ENCODE measurements at regions not wholly inside any gene's neighbourhood (a gene's known extent, or its start where the extent isn't known, plus 50 kb on each side); places are given as distances from the start of the nearest gene placed in this dataset.

DNA sequence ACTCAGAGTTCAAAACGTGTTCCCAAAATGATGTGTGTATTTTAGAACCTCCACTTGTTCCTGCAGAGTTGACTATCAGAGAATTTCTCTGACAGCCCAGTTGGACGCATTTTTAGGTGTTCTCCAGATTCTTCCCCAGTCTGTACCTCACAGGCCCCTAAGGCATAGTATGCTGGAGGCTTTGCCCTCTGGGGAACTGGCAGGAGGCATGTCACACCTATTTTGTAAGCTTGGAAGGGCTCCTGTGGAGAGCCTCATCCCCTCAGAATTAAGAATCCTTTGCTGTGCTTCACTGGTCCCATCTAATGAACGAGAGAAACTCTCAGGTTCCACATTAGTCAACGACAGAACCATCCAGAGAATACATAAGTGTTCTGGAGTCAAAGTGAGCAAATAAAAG, 144.1 kb upstream of the SLC30A5 start:
- CTCF ChIA-PET, result no interaction called here
- ATAC-seq (no peak), DNase-seq (ENCODE audit: low read depth, low spot score) (no peak)
- Histone ChIP-seq H3K4me3 (replicated peaks in 1 of 2; ENCODE audit: low read depth in 1 of 2, low read length in 2 of 2) (no peak overlapping the region), H3K9me3 (ENCODE audit: control insufficient read depth in 1 of 2, insufficient read depth in 1 of 2, low read depth in 1 of 2, low read length in 2 of 2) (no peaks in the 10 kb centered on the region), H3K27me3 (ENCODE audit: insufficient read depth, low read length) (peaks cover 26% of the 10 kb centered on the region; the same call in 1 of the 2 replicates), H4K20me1 (ENCODE audit: insufficient read depth) (no peaks in the 10 kb centered on the region), H3K4me1 (ENCODE audit: control insufficient read depth in 1 of 2, insufficient read depth in 2 of 2, low read length in 2 of 2) (no peaks in the 10 kb centered on the region), H3K9ac (ENCODE audit: low read length) (no peak overlapping the region), H3K27ac (ENCODE audit: low read depth, low read length) (no peak overlapping the region), H2AFZ (ENCODE audit: low read depth, low read length, poor library complexity, severe bottlenecking) (no peak overlapping the region), H3K79me2 (ENCODE audit: insufficient read depth, low read length) (no peaks in the 10 kb centered on the region), H3K4me2 (ENCODE audit: low read length) (no peak overlapping the region), H3K9me2 (ENCODE audit: insufficient read depth) (no peaks in the 10 kb centered on the region), H3K36me3 (ENCODE audit: control insufficient read depth in 1 of 2, insufficient read depth in 2 of 2, low read length in 2 of 2) (no peaks in the 10 kb centered on the region)
- RAD21 ChIA-PET (ENCODE audit: low non-redundant PET in 1 of 2, low total read pairs in 2 of 2, uncharacterized antibody in 2 of 2, unreplicated experiment in 2 of 2), result no interaction called here
- intact Hi-C loops (cut with micrococcal nuclease), result loop anchor here (10.0 kb wide), 1 partner anchor 295 kb away; no protein-coding TSS in a partner anchor
- POLR2A ChIA-PET, result no interaction called here
- no TSS peak for BruUV-seq (replicated peaks)
- TF ChIP-seq, protein P1, sequence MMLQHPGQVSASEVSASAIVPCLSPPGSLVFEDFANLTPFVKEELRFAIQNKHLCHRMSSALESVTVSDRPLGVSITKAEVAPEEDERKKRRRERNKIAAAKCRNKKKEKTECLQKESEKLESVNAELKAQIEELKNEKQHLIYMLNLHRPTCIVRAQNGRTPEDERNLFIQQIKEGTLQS (IDR thresholded peaks at IDR 0.05), result no peak
- TF ChIP-seq EZH2 (IDR thresholded peaks at IDR 0.05), result no peak
- TF ChIP-seq ZFX (IDR thresholded peaks at IDR 0.05), result no peak
- TF ChIP-seq ZNF274 (IDR thresholded peaks at IDR 0.05; ENCODE audit: low read depth, low read length), result no peak
- no peak for TF ChIP-seq TCF7L2 (IDR thresholded peaks at IDR 0.05; ENCODE audit: borderline replicate concordance, extremely low read depth, insufficient read depth, insufficient read length)
- TF ChIP-seq, protein P2, sequence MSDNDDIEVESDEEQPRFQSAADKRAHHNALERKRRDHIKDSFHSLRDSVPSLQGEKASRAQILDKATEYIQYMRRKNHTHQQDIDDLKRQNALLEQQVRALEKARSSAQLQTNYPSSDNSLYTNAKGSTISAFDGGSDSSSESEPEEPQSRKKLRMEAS (IDR thresholded peaks at IDR 0.05), result no peak
- no peak for TF ChIP-seq RAD21 (IDR thresholded peaks at IDR 0.05; ENCODE audit: low read depth)
- TF ChIP-seq CEBPB (IDR thresholded peaks at IDR 0.05; ENCODE audit: low read depth), result no peak
- TF ChIP-seq, protein P3, sequence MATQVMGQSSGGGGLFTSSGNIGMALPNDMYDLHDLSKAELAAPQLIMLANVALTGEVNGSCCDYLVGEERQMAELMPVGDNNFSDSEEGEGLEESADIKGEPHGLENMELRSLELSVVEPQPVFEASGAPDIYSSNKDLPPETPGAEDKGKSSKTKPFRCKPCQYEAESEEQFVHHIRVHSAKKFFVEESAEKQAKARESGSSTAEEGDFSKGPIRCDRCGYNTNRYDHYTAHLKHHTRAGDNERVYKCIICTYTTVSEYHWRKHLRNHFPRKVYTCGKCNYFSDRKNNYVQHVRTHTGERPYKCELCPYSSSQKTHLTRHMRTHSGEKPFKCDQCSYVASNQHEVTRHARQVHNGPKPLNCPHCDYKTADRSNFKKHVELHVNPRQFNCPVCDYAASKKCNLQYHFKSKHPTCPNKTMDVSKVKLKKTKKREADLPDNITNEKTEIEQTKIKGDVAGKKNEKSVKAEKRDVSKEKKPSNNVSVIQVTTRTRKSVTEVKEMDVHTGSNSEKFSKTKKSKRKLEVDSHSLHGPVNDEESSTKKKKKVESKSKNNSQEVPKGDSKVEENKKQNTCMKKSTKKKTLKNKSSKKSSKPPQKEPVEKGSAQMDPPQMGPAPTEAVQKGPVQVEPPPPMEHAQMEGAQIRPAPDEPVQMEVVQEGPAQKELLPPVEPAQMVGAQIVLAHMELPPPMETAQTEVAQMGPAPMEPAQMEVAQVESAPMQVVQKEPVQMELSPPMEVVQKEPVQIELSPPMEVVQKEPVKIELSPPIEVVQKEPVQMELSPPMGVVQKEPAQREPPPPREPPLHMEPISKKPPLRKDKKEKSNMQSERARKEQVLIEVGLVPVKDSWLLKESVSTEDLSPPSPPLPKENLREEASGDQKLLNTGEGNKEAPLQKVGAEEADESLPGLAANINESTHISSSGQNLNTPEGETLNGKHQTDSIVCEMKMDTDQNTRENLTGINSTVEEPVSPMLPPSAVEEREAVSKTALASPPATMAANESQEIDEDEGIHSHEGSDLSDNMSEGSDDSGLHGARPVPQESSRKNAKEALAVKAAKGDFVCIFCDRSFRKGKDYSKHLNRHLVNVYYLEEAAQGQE (IDR thresholded peaks at IDR 0.05; ENCODE audit: low read depth), result no peak
- TF ChIP-seq POLR2AphosphoS5 (IDR thresholded peaks at IDR 0.05; ENCODE audit: low read depth, low read length), result no peak
- TF ChIP-seq SP1 (IDR thresholded peaks at IDR 0.05; ENCODE audit: low read depth), result no peak
- TF ChIP-seq CBX3 (IDR thresholded peaks at IDR 0.05; ENCODE audit: low read depth), result no peak
- TF ChIP-seq EZH2phosphoT487 (IDR thresholded peaks at IDR 0.05; ENCODE audit: borderline replicate concordance), result no peak
- TF ChIP-seq, protein P4, sequence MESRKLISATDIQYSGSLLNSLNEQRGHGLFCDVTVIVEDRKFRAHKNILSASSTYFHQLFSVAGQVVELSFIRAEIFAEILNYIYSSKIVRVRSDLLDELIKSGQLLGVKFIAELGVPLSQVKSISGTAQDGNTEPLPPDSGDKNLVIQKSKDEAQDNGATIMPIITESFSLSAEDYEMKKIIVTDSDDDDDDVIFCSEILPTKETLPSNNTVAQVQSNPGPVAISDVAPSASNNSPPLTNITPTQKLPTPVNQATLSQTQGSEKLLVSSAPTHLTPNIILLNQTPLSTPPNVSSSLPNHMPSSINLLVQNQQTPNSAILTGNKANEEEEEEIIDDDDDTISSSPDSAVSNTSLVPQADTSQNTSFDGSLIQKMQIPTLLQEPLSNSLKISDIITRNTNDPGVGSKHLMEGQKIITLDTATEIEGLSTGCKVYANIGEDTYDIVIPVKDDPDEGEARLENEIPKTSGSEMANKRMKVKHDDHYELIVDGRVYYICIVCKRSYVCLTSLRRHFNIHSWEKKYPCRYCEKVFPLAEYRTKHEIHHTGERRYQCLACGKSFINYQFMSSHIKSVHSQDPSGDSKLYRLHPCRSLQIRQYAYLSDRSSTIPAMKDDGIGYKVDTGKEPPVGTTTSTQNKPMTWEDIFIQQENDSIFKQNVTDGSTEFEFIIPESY (IDR thresholded peaks at IDR 0.05; ENCODE audit: extremely low read depth, insufficient replicate concordance, low read length), result no peak
- TF ChIP-seq, protein P5, sequence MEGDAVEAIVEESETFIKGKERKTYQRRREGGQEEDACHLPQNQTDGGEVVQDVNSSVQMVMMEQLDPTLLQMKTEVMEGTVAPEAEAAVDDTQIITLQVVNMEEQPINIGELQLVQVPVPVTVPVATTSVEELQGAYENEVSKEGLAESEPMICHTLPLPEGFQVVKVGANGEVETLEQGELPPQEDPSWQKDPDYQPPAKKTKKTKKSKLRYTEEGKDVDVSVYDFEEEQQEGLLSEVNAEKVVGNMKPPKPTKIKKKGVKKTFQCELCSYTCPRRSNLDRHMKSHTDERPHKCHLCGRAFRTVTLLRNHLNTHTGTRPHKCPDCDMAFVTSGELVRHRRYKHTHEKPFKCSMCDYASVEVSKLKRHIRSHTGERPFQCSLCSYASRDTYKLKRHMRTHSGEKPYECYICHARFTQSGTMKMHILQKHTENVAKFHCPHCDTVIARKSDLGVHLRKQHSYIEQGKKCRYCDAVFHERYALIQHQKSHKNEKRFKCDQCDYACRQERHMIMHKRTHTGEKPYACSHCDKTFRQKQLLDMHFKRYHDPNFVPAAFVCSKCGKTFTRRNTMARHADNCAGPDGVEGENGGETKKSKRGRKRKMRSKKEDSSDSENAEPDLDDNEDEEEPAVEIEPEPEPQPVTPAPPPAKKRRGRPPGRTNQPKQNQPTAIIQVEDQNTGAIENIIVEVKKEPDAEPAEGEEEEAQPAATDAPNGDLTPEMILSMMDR (IDR thresholded peaks at IDR 0.05 in 2 of 3, conservative IDR thresholded peaks at IDR 0.05 in 1 of 3; ENCODE audit: borderline replicate concordance in 1 of 3, insufficient read depth in 1 of 3, low read depth in 2 of 3, low read length in 2 of 3), result no peak
- no peak for TF ChIP-seq FOSL1 (IDR thresholded peaks at IDR 0.05; ENCODE audit: low read depth)
- TF ChIP-seq YY1 (IDR thresholded peaks at IDR 0.05; ENCODE audit: extremely low read depth, insufficient replicate concordance, low read depth, low read length), result no peak
- no peak for TF ChIP-seq JUND (IDR thresholded peaks at IDR 0.05)
- TF ChIP-seq SRF (IDR thresholded peaks at IDR 0.05; ENCODE audit: low read depth), result no peak
- no peak for TF ChIP-seq SIN3A (IDR thresholded peaks at IDR 0.05; ENCODE audit: low read depth)

Measured in HCT116 (cell line).